ENCODE measurements at regions not wholly inside any gene's neighbourhood (a gene's known extent, or its start where the extent isn't known, plus 50 kb on each side); places are given as distances from the start of the nearest gene placed in this dataset.
A peak's percentile ranks its signal among the peaks of the same experiment; 100 is the strongest.
"Not testable (repeated sequence)": the region's sequence is repeated elsewhere in the genome, so short reads cannot be mapped to it uniquely, and the experiment has no call there.

DNA sequence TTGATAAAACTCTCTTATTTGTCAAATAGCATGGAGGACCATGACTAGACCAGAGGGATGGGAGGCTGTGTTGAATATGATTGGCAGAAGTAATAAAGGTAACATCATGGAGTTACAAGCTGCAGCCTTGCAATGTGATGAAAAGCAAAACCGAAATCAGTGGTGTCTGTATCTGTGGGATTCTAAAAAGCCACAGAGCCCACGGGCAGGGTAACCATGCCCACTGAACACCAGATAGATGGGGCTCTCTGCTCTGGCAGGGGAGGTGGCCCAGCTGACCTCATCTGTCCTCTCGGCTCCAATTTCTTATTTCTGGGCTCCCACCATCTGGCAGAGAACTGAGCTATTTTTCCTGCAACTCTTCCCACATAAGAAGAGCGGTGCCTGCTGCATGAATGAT lies 1072.2 kb downstream of the GATA3 start:
- intact Hi-C loops (cut with DNase I): no loop called here
- DNase-seq: no peak

GRCh38 chr10:9137368-9137767 lies 1082.9 kb downstream of the GATA3 start:
- no peak for DNase-seq
- intact Hi-C loops (cut with DNase I): no loop called here

- DNase-seq; intact Hi-C loops (cut with DNase I): not testable (repeated sequence)
These were observed 1084.3 kb downstream of the GATA3 start for GRCh38 chr10:9138829-9139228.

DNA sequence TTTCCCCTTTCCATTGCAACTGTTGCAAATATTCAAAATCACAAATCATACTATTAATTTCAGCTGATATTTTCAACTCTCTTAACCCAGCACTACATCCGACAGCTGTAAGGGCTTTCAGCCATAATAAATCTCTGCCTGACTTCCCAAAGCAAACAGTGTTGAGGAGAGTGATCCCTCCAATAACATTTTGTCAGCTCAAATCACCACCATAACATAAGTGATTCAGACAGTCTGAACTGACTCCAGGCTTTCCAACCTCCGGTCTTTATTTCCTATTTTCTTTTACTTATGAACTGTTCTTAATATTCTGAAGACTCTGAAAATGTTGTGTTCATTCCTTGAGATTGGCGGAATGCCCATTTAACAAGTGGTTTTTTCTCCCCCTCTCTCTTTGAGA lies 1085.9 kb downstream of the GATA3 start:
- intact Hi-C loops (cut with DNase I): no loop called here
- DNase-seq: no peak

GRCh38 chr10:9147475-9147874 lies 1093.0 kb downstream of the GATA3 start:
- intact Hi-C loops (cut with DNase I): no loop called here
- DNase-seq: no peak

- intact Hi-C loops (cut with DNase I): no loop called here
- DNase-seq: no peak
These were observed 1094.6 kb downstream of the GATA3 start for GRCh38 chr10:9149134-9149533.

- intact Hi-C loops (cut with DNase I); DNase-seq: not testable (repeated sequence)
These were observed 1098.6 kb downstream of the GATA3 start for GRCh38 chr10:9153057-9153456.

DNA sequence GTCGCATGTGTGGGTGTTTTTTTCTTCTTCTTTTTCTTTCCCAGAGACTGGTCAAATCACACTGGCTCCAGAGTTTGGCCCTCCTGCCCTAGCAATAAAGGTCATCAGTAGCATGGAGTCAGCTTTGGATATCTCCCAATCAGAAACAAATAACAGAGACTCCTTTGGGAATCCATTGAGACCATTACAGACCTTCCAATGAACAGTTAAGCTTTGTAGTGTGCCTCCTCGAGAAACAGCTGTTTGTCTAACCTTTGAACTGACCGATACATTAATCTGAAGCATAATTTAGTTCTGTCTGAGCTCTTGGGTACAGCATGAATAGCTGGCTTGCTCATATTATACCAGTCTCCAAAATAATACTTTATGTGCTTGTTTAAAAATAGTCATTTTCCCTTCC lies 1103.2 kb downstream of the GATA3 start:
- intact Hi-C loops (cut with DNase I): no loop called here
- no peak for DNase-seq

DNA sequence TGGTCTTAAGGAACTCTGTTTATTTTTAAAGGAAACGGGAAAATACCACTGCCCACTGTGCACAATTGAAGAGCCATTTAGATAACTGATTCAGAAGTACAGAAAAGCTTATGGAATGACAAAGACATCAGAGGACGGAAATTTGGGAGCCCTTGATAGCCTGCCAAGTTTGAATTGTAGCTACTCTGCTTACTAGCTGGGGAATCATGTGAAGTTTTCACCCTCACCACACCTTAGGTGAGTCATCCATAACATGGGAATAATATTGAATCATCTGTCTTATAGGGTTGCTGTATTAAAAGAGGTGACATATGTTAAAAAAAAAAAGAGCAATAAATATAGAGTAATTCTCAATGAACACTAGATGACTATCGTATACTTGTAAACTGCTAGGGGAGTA lies 1104.2 kb downstream of the GATA3 start:
- DNase-seq: no peak
- intact Hi-C loops (cut with DNase I): no loop called here

- no peak for DNase-seq
- intact Hi-C loops (cut with DNase I): no loop called here
These were observed 1105.8 kb downstream of the GATA3 start for GRCh38 chr10:9160275-9160674.

DNA sequence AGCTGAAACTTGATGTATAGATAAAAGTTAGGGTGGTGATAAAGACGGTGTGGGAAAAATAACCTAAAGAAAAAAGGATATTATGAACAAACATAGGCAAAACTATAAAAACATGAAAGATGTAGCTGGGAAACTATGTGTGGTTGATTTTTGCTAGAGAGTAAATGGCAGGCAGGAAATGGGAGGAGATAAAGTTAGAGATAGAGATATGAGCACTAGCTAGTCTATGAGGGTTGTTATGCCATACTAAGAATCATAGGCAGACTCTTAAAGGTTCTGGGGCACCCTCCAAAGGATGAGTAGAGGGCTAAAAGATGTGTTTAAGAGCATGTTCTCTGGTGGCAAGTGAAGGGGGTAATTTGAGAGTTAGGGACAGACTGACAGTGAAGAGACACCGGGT lies 1109.2 kb downstream of the GATA3 start:
- intact Hi-C loops (cut with DNase I): no loop called here
- no peak for DNase-seq

- DNase-seq: no peak
- intact Hi-C loops (cut with DNase I): no loop called here
These were observed 1112.3 kb downstream of the GATA3 start for GRCh38 chr10:9166770-9167169.

GRCh38 chr10:9172276-9172675 lies 1117.8 kb downstream of the GATA3 start:
- intact Hi-C loops (cut with DNase I): no loop called here
- DNase-seq: no peak

GRCh38 chr10:9175200-9175599 lies 1120.7 kb downstream of the GATA3 start:
- intact Hi-C loops (cut with DNase I): no loop called here
- DNase-seq: no peak

- intact Hi-C loops (cut with DNase I): not testable (repeated sequence)
- peak in 3 of 10 donors; percentile 64 to 80 (median 71) for DNase-seq
These were observed 1128.9 kb downstream of the GATA3 start for GRCh38 chr10:9183197-9183880.

- no peak for DNase-seq
- intact Hi-C loops (cut with DNase I): no loop called here
These were observed 1133.7 kb downstream of the GATA3 start for GRCh38 chr10:9188022-9188810.

- intact Hi-C loops (cut with DNase I): no loop called here
- DNase-seq: no peak
These were observed 1135.0 kb downstream of the GATA3 start for GRCh38 chr10:9189448-9189847.

GRCh38 chr10:9193120-9193519 lies 1138.6 kb downstream of the GATA3 start:
- intact Hi-C loops (cut with DNase I): no loop called here

DNA sequence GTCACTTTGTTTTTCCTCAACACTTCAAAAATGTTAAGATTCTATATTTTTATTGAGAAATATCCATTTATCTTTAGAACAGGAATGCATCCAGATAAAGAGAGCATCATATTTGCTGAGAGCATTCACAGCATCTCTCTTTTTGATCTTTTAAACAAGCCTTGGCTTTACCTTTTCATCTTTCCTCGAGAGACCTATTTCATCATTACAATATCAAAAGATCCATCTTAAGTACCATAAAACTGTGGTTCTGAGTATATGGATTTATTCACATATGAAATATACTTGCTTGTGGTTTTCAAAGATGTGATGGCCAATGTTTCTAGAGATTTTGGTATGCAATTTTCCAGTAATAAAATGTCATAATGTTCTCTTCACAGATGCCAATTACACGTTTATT lies 1140.9 kb downstream of the GATA3 start:
- intact Hi-C loops (cut with DNase I): no loop called here
- DNase-seq: no peak

More at GRCh38 chr10:9193120-9193519, 1138.6 kb downstream of the GATA3 start:
- no peak for DNase-seq

DNA sequence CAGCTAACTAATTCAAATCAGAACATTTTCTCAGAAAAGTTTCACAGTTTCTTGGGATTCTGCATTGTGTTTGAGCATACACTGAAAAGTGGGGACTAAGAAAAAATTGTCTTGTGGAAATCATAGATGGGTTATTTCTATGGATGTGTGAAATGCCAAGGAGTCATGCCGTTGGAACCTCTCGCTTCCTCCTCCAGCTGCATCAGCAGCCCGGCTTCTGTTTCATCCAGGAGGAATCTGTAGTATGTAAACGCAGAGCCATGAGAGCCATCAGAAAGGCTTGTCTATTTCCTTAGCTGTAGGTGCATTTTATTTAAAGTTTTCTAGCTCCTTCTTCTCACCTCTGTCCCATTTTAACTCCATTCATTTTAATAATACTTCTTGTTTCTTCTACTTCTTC lies 1144.1 kb downstream of the GATA3 start:
- intact Hi-C loops (cut with DNase I): no loop called here

DNA sequence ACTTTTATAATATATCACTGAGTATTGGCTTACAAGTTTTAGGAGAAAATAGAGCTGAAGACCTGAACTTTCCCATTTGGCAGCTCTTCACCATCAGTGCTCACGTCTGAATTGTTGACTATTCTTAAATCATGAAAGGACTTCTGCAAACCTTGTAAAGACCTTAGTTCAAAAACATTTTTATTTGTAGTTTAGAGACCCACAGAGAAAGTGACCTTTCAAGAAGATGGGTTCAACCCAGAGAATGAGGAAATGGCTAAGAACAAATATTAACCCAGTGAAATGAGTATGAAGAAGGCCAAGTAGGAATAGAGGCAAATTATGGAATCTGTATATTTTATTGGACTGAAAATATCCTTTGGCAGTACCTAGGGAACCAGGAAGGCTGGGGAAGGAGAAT lies 1151.1 kb downstream of the GATA3 start:
- no peak for DNase-seq
- intact Hi-C loops (cut with DNase I): no loop called here

More for the DNA sequence above, 1144.1 kb downstream of the GATA3 start:
- DNase-seq: no peak

Measured in posterior cingulate gyrus (tissue), 11 donors.